ENCODE measurements at regions not wholly inside any gene's neighbourhood (a gene's known extent, or its start where the extent isn't known, plus 50 kb on each side); places are given as distances from the start of the nearest gene placed in this dataset.

- TF ChIP-seq CTCF (IDR thresholded peaks at IDR 0.05), result no peak
- no peak for TF ChIP-seq POLR2A (IDR thresholded peaks at IDR 0.05)
These were observed 384.4 kb downstream of the RSL24D1 start for GRCh38 chr15:54812383-54812782.

All from testis (tissue), 2 donors.